IPS-18a (cell line): ENCODE measurements at regions not wholly inside any gene's neighbourhood (a gene's known extent, or its start where the extent isn't known, plus 50 kb on each side); places are given as distances from the start of the nearest gene placed in this dataset.

ENCODE experiments used
- H3K27ac ChIP-seq: one replicate; pipeline ENCODE4 v1.5.1; 2013; ENCODE audit warnings: low read length
- H3K27me3 ChIP-seq: one replicate; pipeline ENCODE4 v1.6.1; 2013; ENCODE audit warnings: mild to moderate bottlenecking, low read length; ENCODE audit not compliant: control insufficient read depth, insufficient read depth
- H3K36me3 ChIP-seq: one replicate; pipeline ENCODE4 v1.6.1; 2013; ENCODE audit warnings: low read depth, low read length; ENCODE audit not compliant: control insufficient read depth
- H3K4me1 ChIP-seq: one replicate; pipeline ENCODE4 v1.6.1; 2013; ENCODE audit warnings: low read depth, low read length; ENCODE audit not compliant: control insufficient read depth
- H3K4me3 ChIP-seq: one replicate; pipeline ENCODE4 v1.5.1; 2013; ENCODE audit warnings: low read length
- H3K9ac ChIP-seq: one replicate; pipeline ENCODE4 v1.6.1; 2013; ENCODE audit warnings: mild to moderate bottlenecking, low read length, moderate library complexity
- H3K9me3 ChIP-seq: one replicate; pipeline ENCODE4 v1.6.1; 2013; ENCODE audit warnings: low read depth, low read length; ENCODE audit not compliant: control insufficient read depth

DNA sequence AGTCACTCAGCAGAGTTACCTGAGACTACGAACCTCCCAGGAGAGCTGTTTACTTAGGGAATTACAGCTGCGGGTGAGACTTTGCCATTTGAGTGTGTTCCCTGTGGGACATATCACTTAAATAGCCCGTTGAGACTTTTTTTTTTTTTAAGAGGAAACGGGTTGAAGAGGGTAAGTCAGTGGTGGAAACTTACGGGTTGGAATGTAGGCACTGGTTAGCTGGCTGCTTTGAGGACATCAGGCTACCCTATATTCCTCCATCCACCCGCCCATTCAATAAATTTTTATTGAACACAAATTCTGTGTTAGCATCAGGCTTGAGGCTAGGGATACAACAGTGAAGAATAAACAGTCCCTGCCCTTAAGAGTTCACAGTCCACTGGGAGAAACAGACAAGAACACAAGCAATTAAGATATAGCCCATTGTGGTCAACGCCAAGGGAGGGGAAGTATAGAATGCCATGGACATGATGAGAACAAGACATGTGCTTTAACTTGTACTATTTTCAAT, 88.1 kb upstream of the CPSF6 start:
- no peaks in the 10 kb centered on the region for H3K36me3 ChIP-seq
- no peak overlapping the region for H3K4me3 ChIP-seq
- no peak overlapping the region for H3K27ac ChIP-seq
- no peak overlapping the region for H3K9ac ChIP-seq
- peaks cover 3% of the 10 kb centered on the region for H3K4me1 ChIP-seq
- H3K27me3 ChIP-seq: no peaks in the 10 kb centered on the region
- H3K9me3 ChIP-seq: no peaks in the 10 kb centered on the region

GRCh38 chr12:69154585-69155363, 84.6 kb upstream of the CPSF6 start:
- no peaks in the 10 kb centered on the region for H3K9me3 ChIP-seq
- no peaks in the 10 kb centered on the region for H3K36me3 ChIP-seq
- no peak overlapping the region for H3K4me3 ChIP-seq
- peaks cover 3% of the 10 kb centered on the region for H3K4me1 ChIP-seq
- H3K27me3 ChIP-seq: no peaks in the 10 kb centered on the region
- no peak overlapping the region for H3K27ac ChIP-seq
- H3K9ac ChIP-seq: no peak overlapping the region

DNA sequence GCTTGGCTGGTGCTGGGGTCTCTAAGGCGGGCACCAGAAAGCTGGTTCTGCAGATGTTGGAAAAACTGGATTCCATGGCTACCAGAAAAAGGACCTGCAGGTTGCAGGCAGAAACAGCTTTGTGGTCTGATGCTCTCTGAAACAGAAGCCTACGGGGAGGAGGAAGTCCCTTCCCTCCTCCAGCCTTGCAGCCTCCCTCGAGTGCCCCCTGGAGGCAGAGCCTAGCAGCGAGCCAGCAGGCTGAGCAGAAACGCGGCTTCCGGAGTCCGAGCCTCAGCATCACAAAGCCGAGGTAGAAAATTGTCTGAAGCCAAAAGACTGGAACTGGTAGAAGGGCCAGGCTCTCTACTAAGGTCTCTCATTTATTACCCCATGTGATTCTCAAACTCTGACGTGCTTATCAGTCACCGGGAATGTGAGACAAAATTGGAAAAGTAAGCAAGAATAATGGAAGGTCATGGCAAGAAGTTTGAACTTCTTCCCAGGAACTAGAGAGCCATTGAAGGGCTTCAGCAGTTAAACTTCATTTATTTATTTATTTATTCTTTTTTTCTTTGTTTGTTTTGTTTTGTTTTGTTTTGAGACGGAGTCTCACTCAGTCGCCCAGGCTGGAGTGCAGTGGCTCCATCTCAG, 82.2 kb upstream of the CPSF6 start:
- H3K9me3 ChIP-seq: no peaks in the 10 kb centered on the region
- no peak overlapping the region for H3K9ac ChIP-seq
- no peaks in the 10 kb centered on the region for H3K36me3 ChIP-seq
- no peak overlapping the region for H3K4me3 ChIP-seq
- H3K4me1 ChIP-seq: peaks cover 3% of the 10 kb centered on the region
- no peaks in the 10 kb centered on the region for H3K27me3 ChIP-seq
- H3K27ac ChIP-seq: no peak overlapping the region

DNA sequence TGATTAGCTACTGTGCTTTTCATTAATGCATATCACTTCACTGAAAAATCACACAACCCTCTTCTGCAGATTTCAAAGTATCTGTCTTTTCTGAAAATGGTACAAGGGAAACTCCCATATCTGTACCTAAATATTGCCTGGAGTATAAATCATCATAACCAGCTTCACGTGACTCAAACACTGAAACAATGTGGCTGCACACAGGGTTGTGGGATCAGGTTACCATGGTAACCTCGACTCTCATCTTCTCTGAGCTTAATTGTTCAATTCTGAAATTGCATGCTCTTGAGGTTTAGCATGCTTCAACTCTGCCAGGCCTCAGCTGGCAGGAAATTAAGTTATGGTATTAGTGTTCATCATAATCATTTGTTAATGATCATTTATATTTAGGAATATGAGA, 77.5 kb upstream of the CPSF6 start:
- H3K36me3 ChIP-seq: no peaks in the 10 kb centered on the region
- no peak overlapping the region for H3K27ac ChIP-seq
- no peak overlapping the region for H3K4me3 ChIP-seq
- no peaks in the 10 kb centered on the region for H3K27me3 ChIP-seq
- no peaks in the 10 kb centered on the region for H3K9me3 ChIP-seq
- peaks cover 4% of the 10 kb centered on the region for H3K4me1 ChIP-seq
- no peak overlapping the region for H3K9ac ChIP-seq

DNA sequence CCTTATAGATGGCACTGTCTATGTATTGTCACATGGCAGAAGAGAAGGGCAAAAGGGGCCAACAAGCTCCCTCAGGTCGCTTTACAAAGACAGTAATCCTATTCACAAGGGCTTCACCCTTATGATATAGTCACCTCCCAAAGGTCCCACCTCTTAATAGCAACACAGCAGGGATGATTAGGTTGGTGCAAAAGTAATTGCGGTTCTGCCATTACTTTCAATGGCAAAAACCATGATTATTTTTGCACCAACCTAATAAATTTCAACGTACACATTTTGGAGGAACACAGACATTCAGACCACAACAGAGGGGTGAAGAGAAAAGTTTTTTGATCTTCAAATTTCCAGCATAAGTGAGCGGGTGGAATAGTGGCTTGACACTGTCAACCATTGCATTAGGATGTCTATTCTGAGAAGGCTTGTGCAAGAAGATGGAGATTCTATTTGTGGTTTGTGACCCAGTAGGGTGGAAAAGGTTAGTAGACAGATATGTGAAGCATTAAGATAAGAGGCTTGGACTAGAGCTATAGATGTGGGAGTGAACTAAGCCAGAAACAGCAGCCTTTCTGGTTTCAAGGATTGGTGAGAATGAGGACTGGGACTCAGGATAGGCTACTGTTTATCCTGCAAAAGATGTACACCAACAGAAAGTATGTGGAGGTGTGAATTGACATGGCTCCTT, 75.5 kb upstream of the CPSF6 start:
- Histone ChIP-seq H3K4me3 (no peak overlapping the region), H3K36me3 (no peaks in the 10 kb centered on the region), H3K9me3 (no peaks in the 10 kb centered on the region), H3K4me1 (peaks cover 22% of the 10 kb centered on the region), H3K9ac (no peak overlapping the region), H3K27me3 (no peaks in the 10 kb centered on the region), H3K27ac (no peak overlapping the region)

GRCh38 chr12:69167648-69168165, 71.7 kb upstream of the CPSF6 start:
- H3K27ac ChIP-seq: no peak overlapping the region
- no peaks in the 10 kb centered on the region for H3K36me3 ChIP-seq

GRCh38 chr12:69168363-69168762, 71.0 kb upstream of the CPSF6 start:
- Histone ChIP-seq H3K4me1 (peaks cover 25% of the 10 kb centered on the region), H3K9ac (no peak overlapping the region), H3K27me3 (no peaks in the 10 kb centered on the region), H3K36me3 (no peaks in the 10 kb centered on the region), H3K27ac (no peak overlapping the region), H3K9me3 (no peaks in the 10 kb centered on the region), H3K4me3 (no peak overlapping the region)

More at GRCh38 chr12:69167648-69168165, 71.7 kb upstream of the CPSF6 start:
- H3K9me3 ChIP-seq: no peaks in the 10 kb centered on the region
- no peak overlapping the region for H3K9ac ChIP-seq
- H3K4me1 ChIP-seq: peaks cover 25% of the 10 kb centered on the region
- H3K27me3 ChIP-seq: no peaks in the 10 kb centered on the region
- H3K4me3 ChIP-seq: no peak overlapping the region

GRCh38 chr12:69168828-69169227, 70.5 kb upstream of the CPSF6 start:
- no peaks in the 10 kb centered on the region for H3K9me3 ChIP-seq
- no peak overlapping the region for H3K4me3 ChIP-seq

DNA sequence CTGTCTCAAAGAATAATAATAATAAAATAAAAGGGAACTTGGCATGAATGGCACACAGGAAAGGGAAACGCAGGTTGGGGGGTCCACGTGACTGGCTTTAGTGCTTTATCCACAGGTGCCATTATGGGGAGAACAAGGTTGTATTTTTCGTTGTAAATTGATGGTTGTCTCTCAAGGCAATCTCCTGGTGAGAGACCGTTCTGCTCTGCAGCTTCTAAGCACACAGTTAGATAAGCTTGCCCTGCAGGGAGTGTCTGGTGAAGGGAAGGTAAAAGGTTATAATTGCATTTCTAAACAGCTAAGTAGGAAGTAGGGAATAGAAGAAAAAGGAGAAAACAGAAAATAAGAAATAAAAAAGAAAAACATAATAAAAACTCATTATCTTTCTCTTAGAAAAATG, 69.1 kb upstream of the CPSF6 start:
- Histone ChIP-seq H3K4me1 (peaks cover 25% of the 10 kb centered on the region), H3K4me3 (no peak overlapping the region), H3K36me3 (no peaks in the 10 kb centered on the region), H3K27ac (no peak overlapping the region), H3K9me3 (no peaks in the 10 kb centered on the region), H3K27me3 (no peaks in the 10 kb centered on the region), H3K9ac (no peak overlapping the region)

More at GRCh38 chr12:69168828-69169227, 70.5 kb upstream of the CPSF6 start:
- H3K27ac ChIP-seq: no peak overlapping the region
- H3K4me1 ChIP-seq: peaks cover 25% of the 10 kb centered on the region
- H3K36me3 ChIP-seq: no peaks in the 10 kb centered on the region
- no peak overlapping the region for H3K9ac ChIP-seq
- H3K27me3 ChIP-seq: no peaks in the 10 kb centered on the region

DNA sequence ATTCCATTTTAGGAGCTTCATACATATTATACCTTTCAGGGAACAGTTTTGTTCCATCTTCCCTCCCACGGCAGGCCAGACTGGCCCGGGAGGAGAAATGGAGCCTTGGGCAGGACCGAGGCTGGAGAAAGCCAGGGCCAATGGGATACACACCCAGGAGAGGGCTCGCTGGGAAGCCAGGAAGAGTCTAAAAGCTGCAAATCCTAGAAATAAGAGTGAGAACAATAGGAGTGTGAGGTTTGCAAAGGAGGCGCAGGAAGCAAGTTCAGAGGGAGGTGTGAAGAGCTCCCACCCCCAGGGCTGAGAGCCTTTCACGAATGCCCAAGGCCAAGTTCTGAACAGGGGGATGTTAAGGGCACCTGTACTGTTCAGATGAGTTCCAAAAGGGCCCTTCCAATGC, 67.5 kb upstream of the CPSF6 start:
- peaks cover 20% of the 10 kb centered on the region for H3K4me1 ChIP-seq
- H3K9me3 ChIP-seq: no peaks in the 10 kb centered on the region
- no peaks in the 10 kb centered on the region for H3K27me3 ChIP-seq
- H3K36me3 ChIP-seq: no peaks in the 10 kb centered on the region
- no peak overlapping the region for H3K4me3 ChIP-seq
- no peak overlapping the region for H3K27ac ChIP-seq
- no peak overlapping the region for H3K9ac ChIP-seq

DNA sequence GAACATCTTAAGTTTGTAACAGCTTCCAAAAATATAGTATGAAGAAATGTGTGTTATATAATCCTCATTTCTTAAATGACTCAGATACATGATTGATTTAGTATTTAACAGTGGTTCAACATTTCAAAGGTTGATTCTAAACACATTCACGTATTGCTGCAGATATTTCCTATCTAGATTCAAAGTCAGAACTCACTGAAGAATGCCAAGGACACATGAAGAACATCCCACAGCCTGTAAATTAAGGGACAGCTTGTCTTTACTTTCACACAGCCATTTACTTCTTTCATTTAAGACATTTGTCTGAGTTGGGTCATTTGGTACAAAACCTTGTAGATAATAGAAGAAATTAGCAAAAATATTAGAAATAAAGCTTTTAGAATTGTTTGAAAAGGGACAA, 66.9 kb upstream of the CPSF6 start:
- Histone ChIP-seq H3K4me1 (peaks cover 14% of the 10 kb centered on the region), H3K27ac (no peak overlapping the region), H3K27me3 (no peaks in the 10 kb centered on the region), H3K9ac (no peak overlapping the region), H3K4me3 (no peak overlapping the region), H3K9me3 (no peaks in the 10 kb centered on the region), H3K36me3 (no peaks in the 10 kb centered on the region)
